Loucy (cell line): ENCODE measurements at regions not wholly inside any gene's neighbourhood (a gene's known extent, or its start where the extent isn't known, plus 50 kb on each side); places are given as distances from the start of the nearest gene placed in this dataset.
"Not testable (repeated sequence)": the region's sequence is repeated elsewhere in the genome, so short reads cannot be mapped to it uniquely, and the experiment has no call there.

Experiments
- EZH2phosphoT487 ChIP-seq: fragments of 200-600 bp; IDR thresholded peaks from 2 replicates; pipeline ENCODE4 v1.6.1; 2018; ENCODE audit warnings: antibody characterized with exemption, mild to moderate bottlenecking, moderate library complexity, borderline replicate concordance
- TF ChIP-seq, protein P1 (sequence below): fragments of 200-600 bp; sonication (generic); conservative IDR thresholded peaks from 2 replicates; pipeline ENCODE4 v1.5.1; 2014; ENCODE audit warnings: mild to moderate bottlenecking, antibody characterized with exemption, low read length

DNA sequence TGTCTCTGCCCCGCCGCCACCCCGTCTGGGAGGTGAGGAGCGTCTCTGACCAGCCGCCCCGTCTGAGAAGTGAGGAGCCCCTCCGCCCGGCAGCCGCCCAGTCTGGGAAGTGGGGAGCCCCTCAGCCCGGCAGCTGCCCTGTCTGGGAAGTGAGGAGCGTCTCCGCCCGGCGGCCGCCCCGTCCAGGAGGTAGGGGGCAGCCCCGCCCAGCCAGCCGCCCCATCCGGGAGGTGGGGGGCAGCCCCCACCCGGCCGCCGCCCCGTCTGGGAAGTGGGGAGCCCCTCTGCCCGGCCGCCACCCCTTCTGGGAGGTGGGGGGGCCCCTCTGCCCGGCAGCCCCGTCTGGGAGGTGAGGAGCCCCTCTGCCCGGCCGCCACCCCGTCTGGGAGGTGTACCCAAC lies 59.1 kb upstream of the TENM4 start:
- TF ChIP-seq EZH2phosphoT487, result not testable (repeated sequence)
- TF ChIP-seq, protein P1, sequence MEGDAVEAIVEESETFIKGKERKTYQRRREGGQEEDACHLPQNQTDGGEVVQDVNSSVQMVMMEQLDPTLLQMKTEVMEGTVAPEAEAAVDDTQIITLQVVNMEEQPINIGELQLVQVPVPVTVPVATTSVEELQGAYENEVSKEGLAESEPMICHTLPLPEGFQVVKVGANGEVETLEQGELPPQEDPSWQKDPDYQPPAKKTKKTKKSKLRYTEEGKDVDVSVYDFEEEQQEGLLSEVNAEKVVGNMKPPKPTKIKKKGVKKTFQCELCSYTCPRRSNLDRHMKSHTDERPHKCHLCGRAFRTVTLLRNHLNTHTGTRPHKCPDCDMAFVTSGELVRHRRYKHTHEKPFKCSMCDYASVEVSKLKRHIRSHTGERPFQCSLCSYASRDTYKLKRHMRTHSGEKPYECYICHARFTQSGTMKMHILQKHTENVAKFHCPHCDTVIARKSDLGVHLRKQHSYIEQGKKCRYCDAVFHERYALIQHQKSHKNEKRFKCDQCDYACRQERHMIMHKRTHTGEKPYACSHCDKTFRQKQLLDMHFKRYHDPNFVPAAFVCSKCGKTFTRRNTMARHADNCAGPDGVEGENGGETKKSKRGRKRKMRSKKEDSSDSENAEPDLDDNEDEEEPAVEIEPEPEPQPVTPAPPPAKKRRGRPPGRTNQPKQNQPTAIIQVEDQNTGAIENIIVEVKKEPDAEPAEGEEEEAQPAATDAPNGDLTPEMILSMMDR, result not testable (repeated sequence)
